ENCODE measurements at regions not wholly inside any gene's neighbourhood (a gene's known extent, or its start where the extent isn't known, plus 50 kb on each side); places are given as distances from the start of the nearest gene placed in this dataset.
"Not testable (repeated sequence)": the region's sequence is repeated elsewhere in the genome, so short reads cannot be mapped to it uniquely, and the experiment has no call there.

- DNase-seq (ENCODE audit: low read depth), result no peak
- TF ChIP-seq CTCF (IDR thresholded peaks at IDR 0.05; ENCODE audit: insufficient read depth, low read depth, low read length, missing control alignments), result no peak
- no peak overlapping the region for H3K4me3 ChIP-seq (ENCODE audit: low read depth, low read length)
These were observed 55.6 kb downstream of the SOWAHC start for GRCh38 chr2:109669731-109670130.

GRCh38 chr2:109670556-109671411, 56.6 kb downstream of the SOWAHC start:
- no peak for TF ChIP-seq CTCF (IDR thresholded peaks at IDR 0.05; ENCODE audit: insufficient read depth, low read depth, low read length, missing control alignments)
- no peak overlapping the region for H3K4me3 ChIP-seq (ENCODE audit: low read depth, low read length)
- DNase-seq (ENCODE audit: low read depth), result no peak

- no peak for TF ChIP-seq CTCF (IDR thresholded peaks at IDR 0.05; ENCODE audit: insufficient read depth, low read depth, low read length, missing control alignments)
- no peak overlapping the region for H3K4me3 ChIP-seq (ENCODE audit: low read depth, low read length)
- no peak for DNase-seq (ENCODE audit: low read depth)
These were observed 60.9 kb downstream of the SOWAHC start for GRCh38 chr2:109674894-109675534.

- H3K4me3 ChIP-seq (ENCODE audit: low read depth, low read length), result no peak overlapping the region
- TF ChIP-seq CTCF (IDR thresholded peaks at IDR 0.05; ENCODE audit: insufficient read depth, low read depth, low read length, missing control alignments), result no peak
- no peak for DNase-seq (ENCODE audit: low read depth)
These were observed 61.6 kb downstream of the SOWAHC start for GRCh38 chr2:109675666-109676345.

GRCh38 chr2:109676346-109676902, 62.3 kb downstream of the SOWAHC start:
- no peak overlapping the region for H3K4me3 ChIP-seq (ENCODE audit: low read depth, low read length)
- TF ChIP-seq CTCF (IDR thresholded peaks at IDR 0.05; ENCODE audit: insufficient read depth, low read depth, low read length, missing control alignments), result no peak
- no peak for DNase-seq (ENCODE audit: low read depth)

- not testable (repeated sequence) for H3K4me3 ChIP-seq (ENCODE audit: low read depth, low read length)
These were observed 63.1 kb downstream of the SOWAHC start for GRCh38 chr2:109677121-109677731.

More at GRCh38 chr2:109677121-109677731, 63.1 kb downstream of the SOWAHC start:
- not testable (repeated sequence) for DNase-seq (ENCODE audit: low read depth)
